Right ventricle myocardium inferior (tissue), 1 donor: ENCODE measurements at regions not wholly inside any gene's neighbourhood (a gene's known extent, or its start where the extent isn't known, plus 50 kb on each side); places are given as distances from the start of the nearest gene placed in this dataset.

Experiments used
- ATAC-seq: fragments of 200-7000 bp; cut with Tn5 transposase; one replicate; pipeline ENCODE4 v1.9.1; 2020; ENCODE audit warnings: mild to moderate bottlenecking, moderate library complexity
- DNase-seq: peaks from one replicate; pipeline ENCODE4 v3.0.0; 2021; ENCODE audit errors: missing footprints
- intact Hi-C: fragments of 100-400 bp; cut with DNase I; formaldehyde crosslinking; loops from one replicate; pipeline ENCODE4 v1.11.0; 2022
- donor health status: DM: no; HTN: yes; CAD: no; lungs with severe emphysema.

GRCh38 chr4:177125656-177126055 is 184.0 kb upstream of the NEIL3 start:
- intact Hi-C loops: no loop called here

GRCh38 chr4:177127658-177128057 is 182.0 kb upstream of the NEIL3 start:
- DNase-seq (no peak), ATAC-seq (no peak)
- intact Hi-C loops: no loop called here

More at GRCh38 chr4:177125656-177126055, 184.0 kb upstream of the NEIL3 start:
- DNase-seq: no peak
- no peak for ATAC-seq

- ATAC-seq (no peak), DNase-seq (no peak)
- intact Hi-C loops: no loop called here
These were observed 181.4 kb upstream of the NEIL3 start for GRCh38 chr4:177128306-177128705.

- DNase-seq (no peak), ATAC-seq (no peak)
- intact Hi-C loops: no loop called here
These were observed 177.9 kb upstream of the NEIL3 start for GRCh38 chr4:177131736-177132135.

- ATAC-seq (no peak), DNase-seq (no peak)
- intact Hi-C loops: no loop called here
These were observed 162.0 kb upstream of the NEIL3 start for GRCh38 chr4:177147668-177148067.

GRCh38 chr4:177155454-177155853 is 154.2 kb upstream of the NEIL3 start:
- intact Hi-C loops: no loop called here
- ATAC-seq: no peak
- DNase-seq: no peak

- DNase-seq (no peak), ATAC-seq (no peak)
- intact Hi-C loops: no loop called here
These were observed 150.1 kb upstream of the NEIL3 start for GRCh38 chr4:177159600-177159999.

GRCh38 chr4:177161781-177162180 is 147.9 kb upstream of the NEIL3 start:
- ATAC-seq (no peak), DNase-seq (no peak)
- intact Hi-C loops: no loop called here

- DNase-seq: no peak
- intact Hi-C loops: no loop called here
- no peak for ATAC-seq
These were observed 146.1 kb upstream of the NEIL3 start for GRCh38 chr4:177163532-177163931.

- intact Hi-C loops: loop anchor here (10.0 kb wide), 1 partner anchor 1963 kb away; no protein-coding TSS in a partner anchor
- ATAC-seq (no peak), DNase-seq (no peak)
These were observed 138.1 kb upstream of the NEIL3 start for GRCh38 chr4:177171588-177171987.

- intact Hi-C loops: loop anchor here (10.0 kb wide), 1 partner anchor 1959 kb away; no protein-coding TSS in a partner anchor
- DNase-seq: no peak
These were observed 134.2 kb upstream of the NEIL3 start for GRCh38 chr4:177175473-177175872.

GRCh38 chr4:177177541-177178081 is 132.1 kb upstream of the NEIL3 start:
- no peak for ATAC-seq
- no peak for DNase-seq
- intact Hi-C loops: loop anchor here (10.0 kb wide), 1 partner anchor 1957 kb away; no protein-coding TSS in a partner anchor

More at GRCh38 chr4:177175473-177175872, 134.2 kb upstream of the NEIL3 start:
- no peak for ATAC-seq

GRCh38 chr4:177178246-177178645 is 131.4 kb upstream of the NEIL3 start:
- DNase-seq: no peak
- no peak for ATAC-seq
- intact Hi-C loops: loop anchor here (10.0 kb wide), 1 partner anchor 1957 kb away; no protein-coding TSS in a partner anchor

- ATAC-seq (no peak), DNase-seq (no peak)
- intact Hi-C loops: no loop called here
These were observed 127.5 kb upstream of the NEIL3 start for GRCh38 chr4:177182166-177182565.

GRCh38 chr4:177182728-177183127 is 126.9 kb upstream of the NEIL3 start:
- peak; percentile 59 for ATAC-seq
- DNase-seq: no peak
- intact Hi-C loops: no loop called here

GRCh38 chr4:177185151-177185550 is 124.5 kb upstream of the NEIL3 start:
- intact Hi-C loops: no loop called here
- ATAC-seq (no peak), DNase-seq (no peak)

GRCh38 chr4:177185579-177185978 is 124.1 kb upstream of the NEIL3 start:
- ATAC-seq: no peak
- DNase-seq: no peak
- intact Hi-C loops: no loop called here

- intact Hi-C loops: no loop called here
These were observed 122.3 kb upstream of the NEIL3 start for GRCh38 chr4:177187371-177187770.

GRCh38 chr4:177190995-177191580 is 118.6 kb upstream of the NEIL3 start:
- DNase-seq: no peak
- ATAC-seq: no peak
- intact Hi-C loops: no loop called here

More at GRCh38 chr4:177187371-177187770, 122.3 kb upstream of the NEIL3 start:
- ATAC-seq (no peak), DNase-seq (no peak)

- no peak for DNase-seq
- intact Hi-C loops: no loop called here
- no peak for ATAC-seq
These were observed 118.1 kb upstream of the NEIL3 start for GRCh38 chr4:177191586-177191985.

- DNase-seq (no peak), ATAC-seq (no peak)
- intact Hi-C loops: no loop called here
These were observed 117.7 kb upstream of the NEIL3 start for GRCh38 chr4:177191991-177192390.
